KMS-11 (cell line): ENCODE measurements at regions not wholly inside any gene's neighbourhood (a gene's known extent, or its start where the extent isn't known, plus 50 kb on each side); places are given as distances from the start of the nearest gene placed in this dataset.

Source experiments
- H2AFZ ChIP-seq: fragments of 200-600 bp; sonication (generic); 2 replicates; pipeline ENCODE4 v1.6.1; 2016; ENCODE audit warnings: antibody characterized with exemption, mixed run types, low read depth
- H3K27ac ChIP-seq: fragments of 200-600 bp; sonication (generic); 2 replicates; pipeline ENCODE4 v1.6.1; 2016; ENCODE audit warnings: mild to moderate bottlenecking, mixed run types
- H3K27me3 ChIP-seq: fragments of 200-600 bp; sonication (generic); 2 replicates; pipeline ENCODE4 v1.6.1; 2017; ENCODE audit warnings: mild to moderate bottlenecking, low read depth, mixed run types, moderate library complexity; ENCODE audit not compliant: insufficient read depth
- H3K36me3 ChIP-seq: fragments of 200-600 bp; sonication (generic); 2 replicates; pipeline ENCODE4 v1.6.1; 2017; ENCODE audit warnings: mild to moderate bottlenecking, mixed run types; ENCODE audit not compliant: insufficient read depth
- H3K4me1 ChIP-seq: fragments of 200-600 bp; sonication (generic); 2 replicates; pipeline ENCODE4 v1.6.1; 2016; ENCODE audit warnings: mild to moderate bottlenecking, low read depth, mixed run types; ENCODE audit not compliant: poor library complexity, severe bottlenecking
- H3K4me2 ChIP-seq: fragments of 200-600 bp; sonication (generic); 2 replicates; pipeline ENCODE4 v1.7.0; 2016; ENCODE audit warnings: mild to moderate bottlenecking, mixed run types
- H3K4me3 ChIP-seq: fragments of 200-600 bp; sonication (generic); IDR thresholded peaks from 2 replicates; pipeline ENCODE4 v1.6.1; 2017; ENCODE audit warnings: low read depth, low read length, mixed read lengths; ENCODE audit not compliant: insufficient read depth
- H3K79me2 ChIP-seq: fragments of 200-600 bp; sonication (generic); 2 replicates; pipeline ENCODE4 v1.6.1; 2016; ENCODE audit warnings: low read depth, mixed run types; ENCODE audit not compliant: insufficient read depth
- H3K9ac ChIP-seq: fragments of 200-600 bp; sonication (generic); 2 replicates; pipeline ENCODE4 v1.6.1; 2016; ENCODE audit warnings: mild to moderate bottlenecking, mixed run types
- H4K20me1 ChIP-seq: fragments of 200-600 bp; sonication (generic); 2 replicates; pipeline ENCODE4 v1.6.1; 2016; ENCODE audit warnings: mild to moderate bottlenecking, mixed run types; ENCODE audit not compliant: insufficient read depth
- CTCF ChIP-seq: fragments of 200-600 bp; sonication (generic); conservative IDR thresholded peaks from 2 replicates; pipeline ENCODE4 v1.6.1; 2017; ENCODE audit warnings: low read depth, mild to moderate bottlenecking, antibody characterized with exemption, low read length, moderate library complexity, mixed read lengths

GRCh38 chr13:40478775-40479174 lies 187.7 kb downstream of the FOXO1 start:
- no peaks in the 10 kb centered on the region for H3K79me2 ChIP-seq
- no peaks in the 10 kb centered on the region for H3K4me1 ChIP-seq
- H3K4me3 ChIP-seq: no peak overlapping the region
- H3K27ac ChIP-seq: no peak overlapping the region
- H3K27me3 ChIP-seq: no peaks in the 10 kb centered on the region
- no peaks in the 10 kb centered on the region for H4K20me1 ChIP-seq
- H3K9ac ChIP-seq: no peak overlapping the region
- no peaks in the 10 kb centered on the region for H3K36me3 ChIP-seq
- H3K4me2 ChIP-seq: no peak overlapping the region
- no peak overlapping the region for H2AFZ ChIP-seq
- TF ChIP-seq CTCF: no peak

GRCh38 chr13:40479196-40479845 lies 187.1 kb downstream of the FOXO1 start:
- Histone ChIP-seq H3K9ac (no peak overlapping the region), H2AFZ (no peak overlapping the region), H3K27ac (no peak overlapping the region), H3K27me3 (no peaks in the 10 kb centered on the region), H3K4me1 (no peaks in the 10 kb centered on the region), H3K4me2 (no peak overlapping the region), H4K20me1 (no peaks in the 10 kb centered on the region), H3K4me3 (no peak overlapping the region), H3K36me3 (no peaks in the 10 kb centered on the region), H3K79me2 (no peaks in the 10 kb centered on the region)
- TF ChIP-seq CTCF: no peak

GRCh38 chr13:40480012-40480914 lies 186.2 kb downstream of the FOXO1 start:
- Histone ChIP-seq H4K20me1 (no peaks in the 10 kb centered on the region), H3K4me3 (no peak overlapping the region), H3K4me2 (no peak overlapping the region), H3K4me1 (no peaks in the 10 kb centered on the region), H3K79me2 (no peaks in the 10 kb centered on the region), H2AFZ (no peak overlapping the region), H3K27ac (no peak overlapping the region), H3K36me3 (no peaks in the 10 kb centered on the region), H3K9ac (no peak overlapping the region), H3K27me3 (no peaks in the 10 kb centered on the region)
- TF ChIP-seq CTCF: no peak

GRCh38 chr13:40480915-40481516 lies 185.4 kb downstream of the FOXO1 start:
- Histone ChIP-seq H3K27ac (no peak overlapping the region), H3K79me2 (no peaks in the 10 kb centered on the region), H3K27me3 (no peaks in the 10 kb centered on the region), H3K4me1 (no peaks in the 10 kb centered on the region), H2AFZ (no peak overlapping the region), H3K36me3 (no peaks in the 10 kb centered on the region), H3K4me3 (no peak overlapping the region), H3K4me2 (no peak overlapping the region), H4K20me1 (no peaks in the 10 kb centered on the region), H3K9ac (no peak overlapping the region)
- TF ChIP-seq CTCF: no peak
